HepG2 (cell line): ENCODE measurements at regions not wholly inside any gene's neighbourhood (a gene's known extent, or its start where the extent isn't known, plus 50 kb on each side); places are given as distances from the start of the nearest gene placed in this dataset.

ENCODE experiments used
- ATF1 ChIP-seq: IDR thresholded peaks from 2 replicates; pipeline ENCODE4 v1.6.1; 2016; ENCODE audit warnings: mild to moderate bottlenecking, control low read depth
- EZH2 ChIP-seq: conservative IDR thresholded peaks from 2 replicates; pipeline ENCODE4 v1.6.1; 2012; ENCODE audit warnings: mild to moderate bottlenecking, low read depth, low read length, moderate library complexity
- HMGA1 ChIP-seq: sonication (generic); formaldehyde crosslinking; conservative IDR thresholded peaks from 2 replicates; pipeline ENCODE4 v1.4.0; 2020; ENCODE audit warnings: missing genetic modification reagents
- HNRNPH1 ChIP-seq: fragments of 200-400 bp; formaldehyde crosslinking; optimal IDR thresholded peaks from 2 replicates; pipeline ENCODE3; 2017; ENCODE audit warnings: mild to moderate bottlenecking, low read depth, low read length
- TAF1 ChIP-seq: sonication (generic); formaldehyde crosslinking; IDR thresholded peaks from 2 replicates; pipeline ENCODE4 v1.4.0; 2020; ENCODE audit warnings: missing genetic modification reagents
- ZFP36 ChIP-seq: fragments of 150-350 bp; IDR thresholded peaks from 2 replicates; pipeline ENCODE4 v1.6.1; 2018; ENCODE audit warnings: borderline replicate concordance, low read length, low read depth; ENCODE audit not compliant: partially characterized antibody
- ZNF292 ChIP-seq: sonication (generic); formaldehyde crosslinking; IDR thresholded peaks from 2 replicates; pipeline ENCODE4 v1.8.1; 2022; ENCODE audit warnings: mild to moderate bottlenecking, low read depth, missing genetic modification reagents, borderline replicate concordance
- ZNF747 ChIP-seq: sonication (generic); formaldehyde crosslinking; IDR thresholded peaks from 2 replicates; pipeline ENCODE4 v1.8.1; 2023; ENCODE audit warnings: missing genetic modification reagents, mild to moderate bottlenecking, borderline replicate concordance
- TF ChIP-seq, protein P1 (sequence below): sonication (generic); formaldehyde crosslinking; IDR thresholded peaks from 2 replicates; pipeline ENCODE4 v1.5.0; 2020; ENCODE audit warnings: mild to moderate bottlenecking, missing genetic modification reagents, moderate library complexity
- TF ChIP-seq, protein P2 (sequence below): sonication (generic); formaldehyde crosslinking; IDR thresholded peaks from 2 replicates; pipeline ENCODE4 v1.8.1; 2023; ENCODE audit warnings: mild to moderate bottlenecking, missing genetic modification reagents

DNA sequence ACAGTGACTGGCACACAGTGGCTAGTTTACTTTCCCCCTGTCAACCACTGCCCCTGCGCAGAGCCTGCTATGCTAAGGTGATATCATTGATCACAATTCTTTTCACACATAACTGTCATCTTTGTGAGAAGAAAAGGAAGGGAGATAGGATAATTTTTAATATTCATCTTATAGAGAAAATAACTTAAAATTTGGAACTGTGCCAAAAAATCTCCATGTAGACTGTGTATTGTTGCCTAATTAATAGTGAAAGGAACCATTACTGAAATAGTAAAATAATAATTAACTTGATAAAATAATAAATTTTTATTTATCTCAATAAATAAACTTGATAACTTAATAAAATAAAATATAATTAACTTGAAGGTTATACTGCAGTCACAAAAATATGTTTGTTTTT is 1069.4 kb downstream of the C4orf33 start:
- TF ChIP-seq HMGA1 (CRISPR knock-in tag) (no peak), ZNF292 (CRISPR knock-in tag) (no peak), TAF1 (CRISPR knock-in tag) (no peak), HNRNPH1 (no peak), EZH2 (no peak), ZFP36 (no peak), ZNF747 (no peak), ATF1 (CRISPR knock-in tag) (no peak)
- TF ChIP-seq, protein P1, sequence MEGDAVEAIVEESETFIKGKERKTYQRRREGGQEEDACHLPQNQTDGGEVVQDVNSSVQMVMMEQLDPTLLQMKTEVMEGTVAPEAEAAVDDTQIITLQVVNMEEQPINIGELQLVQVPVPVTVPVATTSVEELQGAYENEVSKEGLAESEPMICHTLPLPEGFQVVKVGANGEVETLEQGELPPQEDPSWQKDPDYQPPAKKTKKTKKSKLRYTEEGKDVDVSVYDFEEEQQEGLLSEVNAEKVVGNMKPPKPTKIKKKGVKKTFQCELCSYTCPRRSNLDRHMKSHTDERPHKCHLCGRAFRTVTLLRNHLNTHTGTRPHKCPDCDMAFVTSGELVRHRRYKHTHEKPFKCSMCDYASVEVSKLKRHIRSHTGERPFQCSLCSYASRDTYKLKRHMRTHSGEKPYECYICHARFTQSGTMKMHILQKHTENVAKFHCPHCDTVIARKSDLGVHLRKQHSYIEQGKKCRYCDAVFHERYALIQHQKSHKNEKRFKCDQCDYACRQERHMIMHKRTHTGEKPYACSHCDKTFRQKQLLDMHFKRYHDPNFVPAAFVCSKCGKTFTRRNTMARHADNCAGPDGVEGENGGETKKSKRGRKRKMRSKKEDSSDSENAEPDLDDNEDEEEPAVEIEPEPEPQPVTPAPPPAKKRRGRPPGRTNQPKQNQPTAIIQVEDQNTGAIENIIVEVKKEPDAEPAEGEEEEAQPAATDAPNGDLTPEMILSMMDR (CRISPR knock-in tag), result no peak
- TF ChIP-seq, protein P2, sequence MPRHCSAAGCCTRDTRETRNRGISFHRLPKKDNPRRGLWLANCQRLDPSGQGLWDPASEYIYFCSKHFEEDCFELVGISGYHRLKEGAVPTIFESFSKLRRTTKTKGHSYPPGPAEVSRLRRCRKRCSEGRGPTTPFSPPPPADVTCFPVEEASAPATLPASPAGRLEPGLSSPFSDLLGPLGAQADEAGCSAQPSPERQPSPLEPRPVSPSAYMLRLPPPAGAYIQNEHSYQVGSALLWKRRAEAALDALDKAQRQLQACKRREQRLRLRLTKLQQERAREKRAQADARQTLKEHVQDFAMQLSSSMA (CRISPR knock-in tag), result no peak
